ENCODE measurements at regions not wholly inside any gene's neighbourhood (a gene's known extent, or its start where the extent isn't known, plus 50 kb on each side); places are given as distances from the start of the nearest gene placed in this dataset.

DNA sequence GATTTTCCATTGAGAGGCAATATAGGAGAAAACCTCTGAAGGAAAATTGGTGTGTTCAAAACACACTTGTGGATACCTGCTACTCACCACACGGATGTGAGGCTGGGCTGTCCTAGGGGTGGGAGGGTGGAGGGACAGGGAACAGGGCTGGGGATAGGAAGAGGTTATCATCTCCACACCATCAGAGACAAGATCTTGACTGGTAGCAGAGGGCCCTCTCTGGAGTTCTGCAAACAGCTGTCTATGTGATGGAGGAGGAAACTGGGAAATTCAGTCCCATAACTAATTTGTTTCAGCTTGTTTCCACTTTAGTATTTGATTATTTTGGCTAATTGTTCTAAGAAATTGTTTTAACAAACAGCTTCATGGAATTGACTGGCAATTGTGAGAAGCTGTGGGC is 91.6 kb upstream of the FSTL4 start:
- no peak overlapping the region for H3K4me3 ChIP-seq (ENCODE audit: low read depth, low read length)
- TF ChIP-seq, protein P1, sequence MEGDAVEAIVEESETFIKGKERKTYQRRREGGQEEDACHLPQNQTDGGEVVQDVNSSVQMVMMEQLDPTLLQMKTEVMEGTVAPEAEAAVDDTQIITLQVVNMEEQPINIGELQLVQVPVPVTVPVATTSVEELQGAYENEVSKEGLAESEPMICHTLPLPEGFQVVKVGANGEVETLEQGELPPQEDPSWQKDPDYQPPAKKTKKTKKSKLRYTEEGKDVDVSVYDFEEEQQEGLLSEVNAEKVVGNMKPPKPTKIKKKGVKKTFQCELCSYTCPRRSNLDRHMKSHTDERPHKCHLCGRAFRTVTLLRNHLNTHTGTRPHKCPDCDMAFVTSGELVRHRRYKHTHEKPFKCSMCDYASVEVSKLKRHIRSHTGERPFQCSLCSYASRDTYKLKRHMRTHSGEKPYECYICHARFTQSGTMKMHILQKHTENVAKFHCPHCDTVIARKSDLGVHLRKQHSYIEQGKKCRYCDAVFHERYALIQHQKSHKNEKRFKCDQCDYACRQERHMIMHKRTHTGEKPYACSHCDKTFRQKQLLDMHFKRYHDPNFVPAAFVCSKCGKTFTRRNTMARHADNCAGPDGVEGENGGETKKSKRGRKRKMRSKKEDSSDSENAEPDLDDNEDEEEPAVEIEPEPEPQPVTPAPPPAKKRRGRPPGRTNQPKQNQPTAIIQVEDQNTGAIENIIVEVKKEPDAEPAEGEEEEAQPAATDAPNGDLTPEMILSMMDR (IDR thresholded peaks at IDR 0.05; ENCODE audit: borderline replicate concordance, insufficient read depth, low read depth, low read length), result no peak

DNA sequence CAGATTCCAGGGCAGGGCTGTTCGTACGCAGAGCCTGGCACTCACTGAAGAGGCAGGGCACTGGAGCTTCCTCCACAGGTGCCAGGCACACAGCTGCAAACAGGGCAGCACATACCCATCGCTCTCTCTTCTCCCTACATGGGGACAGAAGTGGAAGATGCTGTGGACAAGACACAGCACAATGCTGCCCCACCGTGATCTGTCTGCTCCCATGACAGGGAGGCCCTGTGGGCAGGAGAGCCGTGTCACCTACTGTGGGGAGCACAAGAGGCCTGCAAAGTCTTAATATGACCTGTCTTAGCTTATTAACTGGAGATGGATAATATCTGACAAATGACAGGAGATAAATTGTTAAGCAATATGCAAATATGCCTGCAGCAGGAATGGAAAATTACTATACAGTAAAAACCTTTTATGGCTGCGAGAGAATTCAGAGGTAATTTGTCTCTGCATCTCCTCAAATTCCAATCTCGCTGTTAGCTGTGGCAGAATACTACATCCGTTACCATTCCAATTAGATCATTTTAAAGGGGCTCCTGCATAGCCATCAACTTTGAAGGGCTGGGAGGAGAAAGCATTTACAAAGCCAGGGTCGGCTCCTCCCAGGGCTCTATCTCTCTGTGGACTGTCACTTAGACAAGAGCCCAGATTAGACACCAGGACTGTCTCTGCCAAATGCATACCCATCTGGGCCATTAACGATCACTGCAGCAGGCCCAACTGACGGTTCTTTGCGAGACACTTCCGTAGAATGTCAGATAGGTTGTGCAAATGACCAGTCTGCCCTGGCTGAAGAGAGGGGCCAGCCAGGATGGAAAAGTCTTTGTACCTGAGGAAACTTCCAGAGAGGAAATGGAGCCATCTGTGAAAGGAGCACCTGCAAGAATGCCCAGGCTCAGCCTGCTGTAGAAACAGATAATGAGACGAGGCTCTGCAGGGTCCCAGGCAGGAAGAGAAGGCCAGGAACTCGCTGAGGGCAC is 90.7 kb upstream of the FSTL4 start:
- TF ChIP-seq, protein P1 (IDR thresholded peaks at IDR 0.05; ENCODE audit: borderline replicate concordance, insufficient read depth, low read depth, low read length), result no peak
- H3K4me3 ChIP-seq (ENCODE audit: low read depth, low read length), result no peak overlapping the region

DNA sequence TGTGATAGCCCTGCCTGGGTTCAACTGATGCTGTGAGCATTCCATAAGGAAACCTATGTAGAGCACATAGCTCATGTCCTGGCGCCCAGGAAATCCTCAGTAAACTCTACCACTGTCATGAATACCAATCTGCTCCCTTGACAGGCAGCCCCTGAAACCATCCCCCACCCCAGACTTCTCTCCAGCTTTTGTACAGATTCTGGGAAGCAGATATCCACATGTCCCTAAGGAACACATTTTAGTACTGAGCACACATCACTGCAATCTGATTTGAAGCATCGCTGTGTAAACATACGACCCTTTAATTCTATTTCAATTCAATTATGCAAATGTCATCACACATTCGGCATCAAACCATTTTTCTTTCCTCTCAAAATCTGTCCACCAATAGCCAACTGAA is 89.5 kb upstream of the FSTL4 start:
- H3K4me3 ChIP-seq (ENCODE audit: low read depth, low read length), result no peak overlapping the region
- TF ChIP-seq, protein P1 (IDR thresholded peaks at IDR 0.05; ENCODE audit: borderline replicate concordance, insufficient read depth, low read depth, low read length), result no peak

DNA sequence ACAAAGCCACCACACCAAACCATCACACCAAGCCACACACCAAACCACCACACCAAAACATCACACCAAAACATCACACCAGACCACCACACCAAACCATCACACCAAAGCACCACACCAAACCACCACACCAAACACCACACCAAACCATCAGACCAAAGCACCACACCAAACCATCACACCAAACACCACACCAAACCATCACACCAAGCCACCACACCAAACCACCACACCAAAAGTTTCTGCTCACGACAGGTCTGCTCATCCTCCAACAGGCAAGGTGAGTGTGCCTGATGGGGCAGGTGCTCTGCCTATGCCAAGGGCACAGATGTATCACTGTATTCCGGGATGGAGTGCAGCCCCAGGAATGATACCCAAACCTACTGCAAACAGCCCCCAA is 87.9 kb upstream of the FSTL4 start:
- no peak overlapping the region for H3K4me3 ChIP-seq (ENCODE audit: low read depth, low read length)
- TF ChIP-seq, protein P1 (IDR thresholded peaks at IDR 0.05; ENCODE audit: borderline replicate concordance, insufficient read depth, low read depth, low read length), result no peak

DNA sequence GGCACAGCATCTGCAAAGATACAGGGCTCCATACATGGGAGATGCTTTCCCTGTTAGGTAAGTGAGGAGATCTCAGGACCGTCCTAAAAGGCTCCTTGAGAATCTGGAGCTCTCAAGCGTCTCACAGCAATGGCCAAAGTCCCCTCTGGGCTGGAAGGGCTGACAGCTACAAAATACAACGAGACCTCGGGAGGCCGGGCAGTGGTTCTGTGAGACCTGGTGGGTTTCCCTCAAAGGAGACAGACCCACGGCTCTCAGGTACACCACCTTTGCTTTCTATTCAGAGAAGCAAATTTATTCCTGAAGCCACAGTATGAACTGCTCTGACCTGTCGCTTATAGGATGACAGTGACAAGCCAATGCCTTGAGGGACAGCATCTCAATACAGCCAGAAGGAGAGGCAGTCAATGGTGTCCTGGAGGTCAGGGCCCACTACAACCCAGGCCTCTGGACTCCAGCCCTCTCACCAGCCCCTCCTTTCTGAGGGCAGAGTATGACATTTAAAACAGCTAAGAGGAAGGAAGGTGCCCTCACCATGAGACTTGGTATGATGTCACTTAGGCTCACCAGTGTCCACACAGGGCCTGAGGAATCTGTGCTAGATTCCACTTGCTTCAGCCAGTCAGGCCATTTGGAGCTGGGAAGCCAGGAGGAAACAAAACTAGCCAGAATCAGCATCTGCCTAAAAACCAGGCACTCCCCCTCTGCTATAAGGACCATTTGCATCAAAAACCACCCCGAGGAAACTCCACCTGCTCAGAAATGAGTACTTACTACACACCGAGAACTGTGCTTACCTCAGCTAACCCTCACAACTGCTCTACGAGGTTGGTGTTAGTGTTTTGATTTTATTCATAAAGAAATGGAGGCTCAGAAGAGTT is 86.5 kb upstream of the FSTL4 start:
- TF ChIP-seq, protein P1 (IDR thresholded peaks at IDR 0.05; ENCODE audit: borderline replicate concordance, insufficient read depth, low read depth, low read length), result no peak
- H3K4me3 ChIP-seq (ENCODE audit: low read depth, low read length), result no peak overlapping the region

DNA sequence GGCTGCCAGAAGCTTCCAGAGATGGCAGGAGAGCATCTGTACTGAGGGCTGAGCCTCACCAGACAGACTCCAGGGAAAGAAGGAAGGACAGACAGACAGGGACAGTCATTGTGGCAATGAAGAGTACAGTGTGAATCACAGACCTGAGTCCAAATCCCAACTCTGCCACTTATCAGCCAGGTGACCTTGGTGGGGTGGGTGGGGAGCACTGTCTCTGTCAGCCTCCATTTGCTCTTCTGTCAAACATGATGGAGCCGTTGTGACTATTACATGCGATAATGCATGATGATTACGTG is 85.9 kb upstream of the FSTL4 start:
- H3K4me3 ChIP-seq (ENCODE audit: low read depth, low read length), result no peak overlapping the region
- TF ChIP-seq, protein P1 (IDR thresholded peaks at IDR 0.05; ENCODE audit: borderline replicate concordance, insufficient read depth, low read depth, low read length), result no peak

Data from GM12875 (cell line).